ENCODE measurements at regions not wholly inside any gene's neighbourhood (a gene's known extent, or its start where the extent isn't known, plus 50 kb on each side); places are given as distances from the start of the nearest gene placed in this dataset.

GRCh38 chr4:74873545-74874301 is 59.2 kb upstream of the PARM1 start:
- no peak for TF ChIP-seq CTCF (IDR thresholded peaks at IDR 0.05)
- TF ChIP-seq POLR2AphosphoS5 (IDR thresholded peaks at IDR 0.05; ENCODE audit: insufficient read depth in 1 of 2, low read depth in 1 of 2) = no peak

All from vagina (tissue), 2 donors.